CD4-positive, alpha-beta T cell treated with Interferon alpha-2 for 1 hour (primary cell): ENCODE measurements at regions not wholly inside any gene's neighbourhood (a gene's known extent, or its start where the extent isn't known, plus 50 kb on each side); places are given as distances from the start of the nearest gene placed in this dataset.
A peak's percentile ranks its signal among the peaks of the same experiment; 100 is the strongest.
"Not testable (repeated sequence)": the region's sequence is repeated elsewhere in the genome, so short reads cannot be mapped to it uniquely, and the experiment has no call there.

Experiments
- DNase-seq, 2 donors: peaks; one replicate each; pipeline ENCODE4 v3.0.0-alpha.2; 2020 to 2022

DNA sequence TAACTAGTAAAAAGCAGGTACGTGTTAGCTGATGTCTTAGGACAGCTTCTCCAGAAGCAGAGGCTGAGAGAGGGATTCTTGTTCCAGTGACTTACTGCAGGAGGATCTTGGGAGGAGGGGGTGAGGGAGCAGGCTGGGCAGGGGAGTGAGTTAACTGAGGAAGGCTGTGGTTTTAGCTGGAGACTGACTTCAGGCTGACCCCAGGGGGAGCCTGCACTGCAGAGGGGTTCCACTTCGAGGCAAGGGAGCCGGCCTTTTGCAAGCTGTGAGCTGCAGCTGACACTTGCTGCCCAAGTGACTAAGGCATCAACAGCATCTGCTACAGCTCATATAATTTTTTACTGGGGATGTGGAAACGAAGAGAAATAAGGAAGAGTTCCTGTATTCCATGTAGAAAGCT lies 50.4 kb upstream of the SOD1 start:
- no peak for DNase-seq

DNA sequence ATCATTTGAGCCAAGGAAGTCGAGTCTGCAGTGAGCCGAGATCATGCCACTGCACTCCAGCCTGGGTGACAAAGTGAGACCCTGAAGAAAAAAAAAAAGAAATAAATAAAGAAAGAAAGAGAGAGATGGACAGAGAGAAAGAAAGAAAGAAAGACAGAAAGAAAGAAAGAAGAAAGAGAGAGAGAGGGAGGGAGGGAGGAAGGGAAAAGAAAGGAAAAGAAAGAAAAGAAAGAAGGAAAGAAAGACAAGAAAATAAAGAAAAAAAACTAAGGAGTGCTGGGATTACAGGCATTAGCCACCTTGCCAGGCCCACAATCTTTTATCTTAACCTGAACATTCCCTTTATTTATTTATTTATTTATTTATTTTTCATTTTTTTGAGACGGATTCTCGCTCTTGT lies 51.7 kb upstream of the SOD1 start:
- no peak for DNase-seq

DNA sequence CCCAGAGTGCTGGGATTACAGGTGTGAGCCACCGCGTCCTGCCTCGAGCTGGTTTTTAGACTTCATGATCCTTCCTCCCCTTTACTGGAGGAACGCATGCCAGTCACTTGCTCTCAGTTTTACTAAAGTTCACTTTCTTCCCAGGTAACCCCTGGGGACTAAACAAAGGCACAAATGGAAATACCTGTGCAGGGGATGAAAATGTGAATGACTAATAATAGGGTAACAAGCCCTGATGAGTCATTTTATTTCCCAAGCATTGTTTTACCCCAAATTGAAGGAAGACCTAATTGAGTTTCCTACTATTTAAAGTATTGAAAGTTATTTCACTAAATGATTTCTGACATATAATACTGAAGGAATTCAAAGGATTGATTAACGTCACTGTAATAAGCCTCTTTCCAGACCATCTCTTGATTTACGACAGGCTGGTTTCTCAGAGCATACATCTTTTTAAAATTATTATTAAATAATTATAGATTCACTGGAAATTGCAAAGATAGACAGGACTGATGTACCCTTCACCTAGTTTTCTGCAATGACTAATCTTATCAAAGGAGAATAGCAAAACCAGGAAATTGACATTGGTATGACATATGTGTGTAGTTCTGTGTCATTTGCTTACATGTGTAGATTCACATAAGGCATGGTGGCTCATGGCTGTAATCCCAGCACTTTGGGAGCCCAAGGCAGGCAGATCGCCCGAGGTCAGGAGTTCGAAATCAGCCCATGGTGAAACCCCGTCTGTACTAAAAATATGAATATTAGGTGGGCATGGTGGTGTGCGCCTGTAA lies 53.2 kb upstream of the SOD1 start:
- DNase-seq: no peak

- peak; percentile 59 to 71 for DNase-seq
Observed at GRCh38 chr21:31604591-31605190, 54.8 kb upstream of the SOD1 start.

DNA sequence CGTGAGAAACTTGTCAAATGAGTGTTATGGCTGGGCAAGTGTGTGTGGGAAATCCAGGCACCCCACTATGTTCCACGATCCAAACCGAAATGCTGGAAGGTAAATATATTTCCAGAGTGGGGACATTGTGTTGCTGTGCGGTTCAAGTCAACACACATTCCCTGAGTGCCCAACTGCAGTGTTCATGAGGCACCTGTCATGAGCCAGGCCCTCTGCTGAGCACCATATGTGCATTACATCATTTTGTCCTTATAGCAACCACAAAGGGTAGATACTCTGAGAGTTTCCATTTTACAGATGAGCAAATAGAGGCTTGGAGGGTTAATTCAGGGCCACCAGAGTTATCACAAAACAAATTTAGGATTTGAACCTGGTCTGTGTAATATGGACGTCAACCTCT lies 59.9 kb upstream of the SOD1 start:
- no peak for DNase-seq

GRCh38 chr21:31599013-31599412 lies 60.5 kb upstream of the SOD1 start:
- no peak for DNase-seq

- no peak for DNase-seq
Observed at GRCh38 chr21:31597683-31598082, 61.8 kb upstream of the SOD1 start.

DNA sequence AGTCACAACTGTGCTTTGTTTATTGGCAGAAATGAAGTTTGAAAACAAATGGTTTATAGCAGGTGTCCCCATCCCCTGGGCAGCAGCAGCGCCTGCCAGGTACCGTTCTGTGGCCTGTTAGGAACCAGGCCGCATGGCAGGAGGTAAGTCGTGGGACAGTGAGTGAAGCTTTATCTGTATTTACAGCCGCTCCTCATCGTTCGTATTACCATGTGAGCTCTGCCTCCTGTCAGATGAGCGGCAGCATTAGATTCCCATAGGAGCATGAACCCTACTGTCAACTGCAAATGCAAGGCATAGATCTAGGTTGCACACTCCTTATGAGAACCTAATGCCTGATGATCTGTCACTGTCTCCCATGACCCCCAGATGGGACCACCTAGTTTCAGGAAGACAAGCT lies 63.4 kb upstream of the SOD1 start:
- DNase-seq: no peak

DNA sequence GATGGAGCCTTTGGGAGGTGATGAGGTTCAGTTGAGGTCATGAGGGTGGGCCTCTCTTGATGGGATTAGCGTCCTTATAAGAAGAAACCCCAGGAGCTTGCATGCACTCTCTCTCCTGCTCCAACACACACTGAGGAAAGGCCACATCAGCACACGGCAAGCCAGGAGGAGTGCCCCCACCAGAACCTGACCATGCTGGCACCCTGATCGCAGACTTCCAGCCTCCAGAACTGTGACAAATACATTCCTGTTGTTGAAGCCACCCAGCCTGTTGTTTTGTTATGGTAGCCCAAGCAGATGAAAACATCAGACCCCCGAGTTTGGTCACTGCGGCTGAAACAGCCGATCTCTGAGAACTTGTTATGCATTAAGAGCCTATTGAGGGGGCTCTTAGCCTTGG lies 64.8 kb upstream of the SOD1 start:
- no peak for DNase-seq

DNA sequence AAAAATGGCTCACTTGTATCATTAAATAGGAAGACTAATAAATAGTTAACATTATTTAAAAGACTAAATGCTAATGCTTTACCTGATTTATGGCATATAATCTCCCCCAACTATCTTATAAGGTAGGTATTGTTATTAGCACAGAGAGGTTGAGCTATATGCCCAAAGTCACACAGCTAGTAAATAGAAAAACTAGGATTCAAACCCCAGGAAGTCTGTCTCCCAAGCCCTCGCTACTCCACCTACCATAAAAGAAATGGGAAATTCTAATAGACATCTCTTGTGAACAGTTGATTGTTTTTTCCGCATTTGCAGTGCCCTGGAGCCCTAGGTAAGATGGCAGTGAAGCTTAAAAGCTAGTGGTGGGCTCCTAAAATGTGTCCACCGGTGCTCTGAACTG lies 65.2 kb upstream of the SOD1 start:
- DNase-seq: no peak

- DNase-seq: no peak
Observed at GRCh38 chr21:31592963-31593560, 66.4 kb upstream of the SOD1 start.

DNA sequence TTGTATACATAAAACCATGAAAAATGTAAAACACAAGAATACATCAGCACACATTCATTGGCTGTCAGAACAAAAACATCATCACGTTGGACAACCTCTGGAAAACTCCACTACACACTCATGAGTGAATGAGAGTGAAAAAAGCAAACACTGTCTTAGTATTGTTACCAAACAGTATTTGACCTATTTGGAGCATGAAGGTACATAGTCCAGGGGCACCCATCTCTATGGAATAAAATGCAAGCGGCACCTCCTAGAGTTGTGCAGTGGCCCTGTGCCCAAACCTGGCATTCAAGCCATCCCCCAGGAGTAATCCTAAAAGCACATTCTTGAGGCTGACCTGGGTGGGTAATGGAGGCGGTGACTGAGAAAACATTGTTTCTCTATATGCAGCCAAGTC lies 67.0 kb upstream of the SOD1 start:
- DNase-seq: no peak

- DNase-seq: no peak
Observed at GRCh38 chr21:31589820-31590219, 69.7 kb upstream of the SOD1 start.

DNA sequence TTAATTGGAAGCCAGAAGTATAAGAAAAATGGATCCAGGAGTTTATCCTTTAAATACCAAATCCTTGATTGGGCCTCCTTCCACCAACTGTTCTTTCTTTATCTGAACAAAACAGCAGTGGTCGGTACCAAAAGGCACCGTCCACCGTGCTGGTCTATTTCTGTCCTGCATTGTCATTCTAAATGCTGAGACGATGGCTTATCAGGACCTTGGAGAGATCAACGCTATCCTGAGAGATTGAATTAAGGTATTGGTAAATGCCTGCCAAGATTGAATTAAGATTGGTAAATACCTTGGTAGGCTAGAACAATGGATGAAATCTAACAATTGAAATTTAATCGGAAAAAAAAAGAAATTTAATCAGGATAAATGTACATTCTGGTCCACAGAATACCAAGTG lies 73.4 kb upstream of the SOD1 start:
- DNase-seq: no peak

DNA sequence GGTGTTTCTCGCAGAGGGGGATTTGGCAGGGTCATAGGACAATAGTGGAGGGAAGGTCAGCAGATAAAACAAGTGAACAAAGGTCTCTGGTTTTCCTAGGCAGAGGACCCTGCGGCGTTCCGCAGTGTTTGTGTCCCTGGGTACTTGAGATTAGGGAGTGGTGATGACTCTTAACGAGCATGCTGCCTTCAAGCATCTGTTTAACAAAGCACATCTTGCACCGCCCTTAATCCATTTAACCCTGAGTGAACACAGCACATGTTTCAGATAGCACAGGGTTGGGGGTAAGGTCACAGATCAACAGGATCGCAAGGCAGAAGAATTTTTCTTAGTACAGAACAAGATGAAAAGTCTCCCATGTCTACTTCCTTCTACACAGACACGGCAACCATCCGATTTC lies 75.6 kb upstream of the SOD1 start:
- DNase-seq: not testable (repeated sequence)

- no peak for DNase-seq
Observed at GRCh38 chr21:31583498-31583897, 76.0 kb upstream of the SOD1 start.

- peak; percentile 63 to 76 for DNase-seq
Observed at GRCh38 chr21:31580866-31581276, 78.6 kb upstream of the SOD1 start.

GRCh38 chr21:31577271-31577670 lies 82.2 kb upstream of the SOD1 start:
- no peak for DNase-seq

DNA sequence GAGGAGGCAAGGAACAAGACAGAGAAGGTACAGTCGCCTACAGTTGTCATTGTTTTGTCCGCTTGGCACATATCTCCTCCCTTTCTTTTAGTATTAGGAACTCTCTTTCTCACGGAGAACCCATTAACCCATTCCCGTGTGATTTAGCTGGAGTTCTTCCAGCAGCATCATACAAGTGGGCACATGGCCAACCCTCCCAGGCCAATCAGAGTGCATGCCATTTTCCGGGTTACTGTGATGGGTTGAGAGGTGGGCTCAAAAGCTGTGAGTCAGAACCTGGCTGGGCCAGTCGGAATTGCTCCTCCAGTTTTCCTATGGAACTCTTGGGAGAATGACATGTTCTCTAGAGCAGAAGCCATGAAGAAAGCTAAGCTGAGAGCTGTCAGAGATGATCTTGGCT lies 83.1 kb upstream of the SOD1 start:
- DNase-seq: no peak

GRCh38 chr21:31573217-31573616 lies 86.3 kb upstream of the SOD1 start:
- no peak for DNase-seq

DNA sequence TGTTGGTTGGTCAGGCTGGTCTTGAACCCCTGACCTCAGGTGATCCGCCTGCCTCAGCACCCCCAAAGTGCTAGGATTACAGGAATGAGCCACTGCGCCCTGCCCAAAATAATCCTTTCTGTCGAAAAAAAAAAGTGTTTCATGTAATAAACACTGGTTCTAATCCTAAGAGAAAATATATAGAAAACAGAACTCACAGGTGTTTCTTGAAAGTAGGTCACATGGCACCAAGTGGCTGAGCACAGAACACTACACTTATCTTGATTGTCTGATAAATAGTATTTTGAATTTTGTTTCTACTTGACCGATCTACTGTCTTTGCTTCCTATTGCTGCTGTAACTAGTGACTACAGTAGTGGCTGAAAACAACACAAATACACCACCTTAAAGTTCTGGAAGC lies 87.6 kb upstream of the SOD1 start:
- no peak for DNase-seq

DNA sequence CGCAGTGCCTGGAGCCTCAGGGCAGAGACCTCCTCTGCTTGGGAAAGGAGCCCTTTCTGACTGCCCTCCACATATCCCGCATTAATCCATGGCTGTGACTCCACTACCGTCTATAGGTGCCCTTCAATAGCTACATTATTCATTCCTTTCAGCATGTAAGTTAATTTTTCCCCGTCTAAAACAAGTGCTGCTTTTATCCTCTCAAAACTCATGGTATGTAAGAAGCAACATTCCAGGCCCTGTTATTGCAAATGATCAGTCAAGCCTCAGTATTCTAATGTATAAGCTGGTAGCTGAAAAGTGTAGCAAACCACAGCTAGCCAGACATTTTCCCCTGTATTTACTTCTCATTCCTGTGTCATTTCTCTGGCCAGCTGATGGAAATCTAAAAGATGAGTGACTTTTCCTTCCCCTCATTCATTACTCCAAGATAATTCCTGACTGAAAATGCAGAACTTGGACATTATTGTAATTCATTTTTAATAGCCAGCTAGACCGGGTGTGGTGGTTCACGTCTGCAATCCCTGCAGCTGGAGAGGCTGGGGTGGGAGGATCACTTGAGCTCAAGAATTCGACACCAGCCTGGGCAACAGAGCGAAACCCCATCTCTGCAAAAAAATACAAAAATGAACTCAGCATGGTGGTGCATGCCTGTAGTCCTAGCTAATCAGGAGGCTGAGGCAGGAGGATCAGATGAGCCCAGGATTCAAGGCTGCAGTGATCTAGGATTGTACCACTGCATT lies 88.5 kb upstream of the SOD1 start:
- no peak for DNase-seq

GRCh38 chr21:31566611-31567010 lies 92.9 kb upstream of the SOD1 start:
- no peak for DNase-seq

DNA sequence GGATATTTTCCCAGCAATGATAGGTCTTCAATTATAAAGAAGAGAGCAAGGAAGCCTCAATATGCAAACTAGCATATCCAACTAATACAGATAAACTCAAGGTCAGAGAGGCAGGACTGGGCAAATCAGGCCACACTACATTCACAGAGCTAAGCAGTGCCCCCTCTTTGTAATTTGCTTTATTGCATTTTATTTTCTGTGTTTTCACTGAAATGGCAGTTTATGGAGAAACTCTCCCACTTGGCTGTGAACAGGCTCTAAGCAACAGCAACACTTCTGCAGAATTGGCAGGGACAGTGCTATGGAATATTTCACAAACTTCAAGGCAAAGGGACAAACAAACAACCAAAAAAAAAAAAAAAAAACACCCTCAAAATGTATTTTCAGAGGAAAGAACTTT lies 93.4 kb upstream of the SOD1 start:
- DNase-seq: no peak
